Forelimb muscle (tissue), 1 donor: ENCODE measurements at regions not wholly inside any gene's neighbourhood (a gene's known extent, or its start where the extent isn't known, plus 50 kb on each side); places are given as distances from the start of the nearest gene placed in this dataset.

Experiments used
- DNase-seq: peaks from one replicate; pipeline ENCODE4 v3.0.0-alpha.2; 2013; ENCODE audit warnings: low read depth

- DNase-seq, result no peak
Measured at GRCh38 chr20:40393197-40394079, 295.6 kb downstream of the MAFB start.

GRCh38 chr20:40390654-40391053 lies 298.4 kb downstream of the MAFB start:
- no peak for DNase-seq

GRCh38 chr20:40370800-40371199 lies 318.2 kb downstream of the MAFB start:
- no peak for DNase-seq

- DNase-seq, result no peak
Measured at GRCh38 chr20:40368876-40369275, 320.2 kb downstream of the MAFB start.

- no peak for DNase-seq
Measured at GRCh38 chr20:40361916-40362315, 327.1 kb downstream of the MAFB start.

GRCh38 chr20:40359131-40359912 lies 329.7 kb downstream of the MAFB start:
- no peak for DNase-seq

- DNase-seq, result no peak
Measured at GRCh38 chr20:40354880-40355279, 334.2 kb downstream of the MAFB start.

- DNase-seq, result no peak
Measured at GRCh38 chr20:40343390-40343789, 345.6 kb downstream of the MAFB start.

- no peak for DNase-seq
Measured at GRCh38 chr20:40341561-40341960, 347.5 kb downstream of the MAFB start.

GRCh38 chr20:40339661-40340449 lies 349.2 kb downstream of the MAFB start:
- DNase-seq, result peak; percentile 9

GRCh38 chr20:40336533-40336932 lies 352.5 kb downstream of the MAFB start:
- no peak for DNase-seq

- DNase-seq, result no peak
Measured at GRCh38 chr20:40335901-40336351, 353.1 kb downstream of the MAFB start.

- DNase-seq, result no peak
Measured at GRCh38 chr20:40335437-40335836, 353.6 kb downstream of the MAFB start.

GRCh38 chr20:40333591-40333990 lies 355.4 kb downstream of the MAFB start:
- DNase-seq, result no peak

- DNase-seq, result no peak
Measured at GRCh38 chr20:40331807-40332560, 357.1 kb downstream of the MAFB start.

- DNase-seq, result no peak
Measured at GRCh38 chr20:40331249-40331648, 357.8 kb downstream of the MAFB start.

- no peak for DNase-seq
Measured at GRCh38 chr20:40329321-40329720, 359.7 kb downstream of the MAFB start.

GRCh38 chr20:40326784-40327183 lies 362.3 kb downstream of the MAFB start:
- no peak for DNase-seq

GRCh38 chr20:40325006-40325568 lies 363.9 kb downstream of the MAFB start:
- no peak for DNase-seq

- DNase-seq, result no peak
Measured at GRCh38 chr20:40323361-40323794, 365.7 kb downstream of the MAFB start.

GRCh38 chr20:40322941-40323340 lies 366.1 kb downstream of the MAFB start:
- DNase-seq, result no peak
